Activated T-cell treated with anti-CD3 and anti-CD28 coated beads for 48 hours (primary cell): ENCODE measurements at regions not wholly inside any gene's neighbourhood (a gene's known extent, or its start where the extent isn't known, plus 50 kb on each side); places are given as distances from the start of the nearest gene placed in this dataset.

Experiments used
- DNase-seq: peaks from one replicate; pipeline ENCODE4 v3.0.0-alpha.2; 2020; ENCODE audit warnings: low read depth

GRCh38 chr17:54836723-54837462, 63.8 kb upstream of the TOM1L1 start:
- DNase-seq, result no peak

GRCh38 chr17:54838651-54839421, 61.8 kb upstream of the TOM1L1 start:
- DNase-seq, result no peak

GRCh38 chr17:54839447-54839846, 61.2 kb upstream of the TOM1L1 start:
- DNase-seq, result no peak

- DNase-seq, result no peak
Measured at GRCh38 chr17:54840885-54841591, 59.6 kb upstream of the TOM1L1 start.

GRCh38 chr17:54841656-54842055, 59.0 kb upstream of the TOM1L1 start:
- DNase-seq, result no peak

- DNase-seq, result no peak
Measured at GRCh38 chr17:54844233-54844632, 56.4 kb upstream of the TOM1L1 start.

GRCh38 chr17:54848368-54848987, 52.2 kb upstream of the TOM1L1 start:
- DNase-seq, result no peak

GRCh38 chr17:54849660-54850059, 51.0 kb upstream of the TOM1L1 start:
- no peak for DNase-seq
